ENCODE measurements at regions not wholly inside any gene's neighbourhood (a gene's known extent, or its start where the extent isn't known, plus 50 kb on each side); places are given as distances from the start of the nearest gene placed in this dataset.
"Not testable (repeated sequence)": the region's sequence is repeated elsewhere in the genome, so short reads cannot be mapped to it uniquely, and the experiment has no call there.

DNA sequence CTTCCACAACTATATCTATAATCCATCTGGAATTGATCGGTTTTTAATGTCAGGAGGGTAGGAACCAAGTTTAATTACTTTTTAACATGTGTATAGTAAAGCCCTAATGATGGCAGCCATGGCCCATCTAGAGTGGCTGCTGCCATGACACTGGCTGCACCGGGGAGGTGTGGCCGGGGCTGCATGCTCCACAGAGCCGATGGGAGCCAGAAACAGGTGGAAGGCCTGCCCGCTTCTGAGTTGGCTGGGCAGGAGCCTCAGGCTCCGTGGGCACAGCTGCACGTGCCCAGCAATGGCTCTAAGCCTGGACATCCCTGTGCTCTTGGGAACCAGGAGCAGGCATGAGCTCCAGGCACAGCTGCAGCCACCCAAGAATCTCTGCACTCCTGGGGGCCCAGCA lies 73.0 kb downstream of the GBP6 start:
- DNase-seq = no peak

DNA sequence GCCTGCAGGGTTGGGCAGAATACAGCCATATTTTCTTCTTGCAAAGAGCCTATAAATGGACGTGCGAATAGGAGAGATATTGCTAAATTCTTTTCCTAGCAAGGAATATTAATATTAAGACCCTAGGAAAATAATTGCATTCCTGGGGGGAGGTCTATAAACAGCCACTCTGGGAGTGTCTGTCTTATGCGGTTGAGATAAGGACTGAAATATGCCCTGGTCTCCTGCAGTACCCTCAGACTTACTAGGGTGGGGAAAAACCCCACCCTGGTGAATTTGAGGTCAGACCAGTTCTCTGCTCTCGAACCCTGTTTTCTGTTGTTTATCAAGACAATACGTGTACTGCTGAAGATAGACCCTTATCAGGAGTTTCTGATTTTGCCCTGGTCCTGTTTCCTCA lies 74.4 kb downstream of the GBP6 start:
- DNase-seq = not testable (repeated sequence)

DNA sequence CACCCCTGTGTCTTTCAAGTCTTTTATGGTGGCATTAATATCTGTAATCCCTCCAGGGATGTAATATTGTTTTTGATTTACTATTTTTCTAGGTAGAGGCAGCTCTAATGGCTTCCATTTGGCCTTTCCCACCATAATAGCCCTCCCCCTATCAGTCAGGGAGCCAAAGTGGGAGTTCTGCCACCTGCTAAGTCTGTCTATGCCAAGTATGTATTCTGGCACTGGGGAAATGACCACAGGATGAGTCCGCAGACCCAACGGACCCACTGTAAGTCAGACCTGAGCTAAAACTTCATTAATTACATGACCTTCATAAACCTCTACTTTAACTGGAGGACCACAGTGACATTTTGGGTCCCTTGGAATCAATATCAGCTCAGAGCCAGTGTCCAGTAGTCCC lies 77.1 kb downstream of the GBP6 start:
- no peak for DNase-seq

DNA sequence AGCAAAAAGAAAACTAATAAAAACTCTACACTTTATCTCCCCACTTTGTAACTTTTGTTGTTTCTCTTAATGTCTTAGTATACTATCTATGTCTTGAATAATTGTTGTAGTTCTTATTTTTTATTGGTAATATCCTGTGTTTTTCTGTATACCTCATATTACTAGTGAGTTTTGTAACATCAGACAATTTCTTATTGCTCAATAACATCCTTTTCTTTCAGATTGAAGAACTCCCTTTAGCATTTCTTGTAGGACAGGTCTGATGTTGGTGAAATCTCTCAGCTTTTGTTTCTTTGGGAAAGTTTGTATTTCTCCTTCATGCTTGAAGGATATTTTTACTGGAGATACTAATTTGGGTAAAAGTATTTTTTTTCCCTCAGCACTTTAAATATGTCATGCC lies 79.8 kb upstream of the LRRC8B start:
- no peak for DNase-seq

DNA sequence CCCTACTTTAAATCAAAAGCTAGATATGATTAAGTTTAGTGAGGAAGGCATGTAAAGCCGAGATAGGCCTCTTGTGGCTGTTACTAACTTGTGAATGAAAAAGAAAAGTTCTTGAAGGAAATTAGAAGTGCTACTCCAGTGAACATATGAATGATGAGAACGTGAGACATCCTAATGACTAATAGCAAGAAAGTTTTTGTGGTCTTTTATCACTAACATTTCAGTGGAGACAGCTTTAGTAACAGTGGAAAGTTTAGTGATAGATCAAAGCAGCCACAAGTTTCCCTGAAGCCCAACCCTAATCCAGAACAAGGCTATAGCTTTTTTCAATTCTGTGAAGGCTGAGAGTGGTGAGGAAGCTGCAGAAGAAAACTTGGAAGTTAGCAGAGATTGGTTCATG lies 73.6 kb upstream of the LRRC8B start:
- DNase-seq = no peak

DNA sequence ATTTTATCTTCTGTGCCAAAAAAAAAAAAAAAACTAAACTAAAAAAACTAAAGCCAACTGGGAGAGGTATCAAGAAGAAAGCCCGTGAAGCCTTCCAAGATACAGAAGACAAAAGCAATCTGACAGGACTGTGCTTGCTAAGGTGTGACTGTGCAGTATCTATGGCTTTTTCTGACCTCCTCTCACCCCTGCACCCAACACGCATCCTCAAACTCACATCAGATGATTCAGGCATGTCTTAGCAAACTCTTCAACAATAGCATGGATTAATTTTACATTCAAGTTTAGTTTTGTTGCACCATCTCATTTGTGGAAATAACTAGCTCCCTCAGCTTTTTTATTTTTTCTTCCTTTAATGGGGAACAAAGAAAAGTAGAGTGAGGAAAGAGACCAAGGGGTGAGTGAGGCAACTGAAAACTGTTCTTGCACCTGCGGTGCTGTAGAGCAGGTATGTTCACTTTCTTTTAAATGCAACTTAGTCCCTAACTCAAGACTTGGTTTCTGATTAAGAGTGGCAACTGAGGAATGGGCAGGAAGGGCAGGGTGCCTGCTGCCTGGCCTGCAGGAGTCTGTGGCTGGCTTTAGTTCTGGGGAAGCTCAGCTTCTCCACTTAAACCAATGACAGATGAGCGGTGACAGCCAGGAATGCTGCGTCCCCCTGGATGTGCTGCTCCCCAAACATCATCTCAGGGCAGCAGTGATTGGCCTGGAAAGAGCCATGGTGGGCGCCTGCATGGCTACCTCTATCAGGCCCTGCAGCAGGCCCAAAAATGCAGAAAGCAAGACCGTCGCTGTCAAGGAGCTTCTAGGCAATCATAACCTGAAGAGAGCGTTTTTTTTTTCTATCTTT lies 71.3 kb upstream of the LRRC8B start:
- DNase-seq = no peak

DNA sequence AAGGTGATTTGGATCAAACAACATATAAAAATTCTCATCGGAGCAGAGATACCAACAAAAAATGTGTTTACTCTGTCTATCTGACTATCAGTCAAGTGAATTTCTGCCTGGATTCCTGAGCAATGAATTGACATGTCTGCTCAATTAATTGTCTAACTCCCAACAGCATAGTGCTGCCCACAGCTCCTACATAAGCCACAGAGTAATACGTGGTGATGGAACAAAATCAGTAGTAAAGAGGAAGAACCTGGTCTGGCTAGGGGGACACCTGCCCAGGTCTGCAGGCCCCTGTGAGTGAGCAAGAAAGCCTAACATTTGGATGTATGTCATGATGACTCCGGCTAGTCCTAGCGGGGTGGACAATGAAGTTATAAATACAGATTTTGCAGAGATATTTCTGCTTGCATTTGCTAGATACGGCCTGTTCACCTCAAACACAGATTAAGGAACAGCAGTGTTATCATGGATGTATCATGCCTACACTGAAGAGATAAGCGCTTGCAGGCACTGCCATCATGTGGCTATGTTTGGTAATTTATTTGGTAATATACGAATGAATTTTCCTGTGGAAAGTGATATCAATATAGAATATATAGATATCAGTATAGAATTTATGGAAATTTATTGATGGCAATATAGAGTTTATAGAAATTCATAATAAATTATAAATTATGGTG lies 69.6 kb upstream of the LRRC8B start:
- peak; percentile 35 for DNase-seq

DNA sequence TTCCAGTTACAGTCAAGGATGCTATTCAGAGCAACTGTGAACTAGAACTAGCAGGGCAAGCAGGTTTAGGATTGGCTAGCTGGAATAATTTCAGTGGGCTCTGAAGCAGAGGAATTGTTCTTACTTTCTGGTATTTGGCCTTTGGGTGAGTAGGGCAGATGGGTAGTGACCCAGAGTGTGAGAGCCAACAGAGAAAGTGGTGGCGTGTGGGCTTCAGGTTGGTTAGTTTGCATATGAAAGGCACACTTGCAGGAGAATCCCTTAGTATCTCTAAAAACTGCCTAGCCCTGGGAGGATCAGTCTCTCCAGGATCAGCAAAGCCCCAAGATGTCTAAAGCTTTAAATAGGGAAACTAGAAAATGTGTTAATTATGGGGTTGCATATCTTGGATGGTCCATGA lies 67.6 kb upstream of the LRRC8B start:
- DNase-seq = no peak

DNA sequence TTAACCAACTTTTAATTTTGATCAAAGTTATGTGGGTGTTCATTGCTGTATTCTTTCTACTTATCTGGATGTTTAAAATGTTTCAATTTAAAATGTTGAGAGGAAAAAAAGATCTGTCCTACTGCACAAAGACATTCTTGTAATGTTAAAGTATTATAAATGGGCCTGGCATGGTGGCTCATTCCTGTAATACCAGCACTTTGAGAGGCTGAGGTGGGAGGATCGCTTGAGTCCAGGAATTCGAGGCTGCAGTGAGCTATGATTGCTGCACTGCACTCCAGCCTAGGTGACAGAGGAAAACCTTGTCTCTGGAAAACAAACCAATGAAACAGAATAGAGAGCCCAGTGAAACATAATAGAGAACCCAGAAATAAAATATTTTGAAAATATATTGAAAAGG lies 65.5 kb upstream of the LRRC8B start:
- no peak for DNase-seq

DNA sequence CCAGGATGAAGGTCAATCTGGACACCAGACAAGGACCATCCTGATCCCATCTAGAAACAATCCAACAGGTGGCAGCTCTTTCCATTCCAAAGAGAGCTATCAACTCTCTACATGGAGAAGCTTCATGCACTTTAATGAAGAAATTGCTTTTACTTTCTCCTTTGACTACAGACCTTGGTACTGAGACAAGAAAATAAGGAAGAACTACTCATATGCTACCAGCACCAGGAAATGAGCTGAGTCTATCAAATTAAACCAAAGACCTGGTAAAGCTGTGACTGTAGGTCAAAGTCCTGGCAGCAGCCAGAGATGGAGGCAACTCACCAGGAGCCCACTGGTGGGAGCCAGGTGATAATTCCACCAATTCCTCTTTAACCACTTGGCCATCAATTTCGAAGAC lies 64.3 kb upstream of the LRRC8B start:
- DNase-seq = no peak

DNA sequence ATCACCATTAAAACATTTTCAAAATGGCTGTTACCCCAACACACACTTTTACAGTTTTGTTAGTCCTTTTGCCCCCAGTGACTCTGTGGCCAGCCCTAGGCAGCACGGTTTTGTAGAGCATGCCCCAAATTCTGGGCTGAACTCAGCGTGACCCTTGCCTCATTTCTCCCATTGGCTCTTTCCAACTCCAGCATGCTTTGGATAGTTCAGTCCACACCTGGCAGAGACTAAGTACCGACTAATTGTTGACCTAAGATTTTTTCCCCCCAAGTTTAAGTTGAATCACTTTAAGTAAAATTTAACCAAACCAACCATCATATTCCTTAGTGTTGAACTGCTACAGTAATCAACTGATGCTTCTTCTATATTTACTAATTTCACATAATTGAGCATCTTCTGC lies 62.4 kb upstream of the LRRC8B start:
- no peak for DNase-seq

DNA sequence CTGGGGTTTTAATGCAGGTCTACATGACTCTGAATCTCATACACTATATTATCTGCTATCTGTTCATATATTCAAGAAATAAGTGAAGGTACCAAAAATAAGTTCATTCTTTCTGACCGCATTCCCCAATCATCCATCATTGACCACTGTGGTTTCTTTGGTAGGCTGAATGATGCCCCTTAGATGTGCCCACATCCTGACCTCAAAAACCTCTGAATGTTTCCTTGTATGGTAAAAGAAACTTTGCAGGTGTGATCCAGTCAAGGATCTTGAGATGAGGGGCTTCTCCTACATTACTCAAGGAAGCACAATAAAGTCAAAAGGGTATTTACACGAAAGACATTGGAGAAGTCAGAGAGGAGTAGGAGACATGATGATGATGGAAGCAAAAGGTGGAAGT lies 60.6 kb upstream of the LRRC8B start:
- DNase-seq = no peak

DNA sequence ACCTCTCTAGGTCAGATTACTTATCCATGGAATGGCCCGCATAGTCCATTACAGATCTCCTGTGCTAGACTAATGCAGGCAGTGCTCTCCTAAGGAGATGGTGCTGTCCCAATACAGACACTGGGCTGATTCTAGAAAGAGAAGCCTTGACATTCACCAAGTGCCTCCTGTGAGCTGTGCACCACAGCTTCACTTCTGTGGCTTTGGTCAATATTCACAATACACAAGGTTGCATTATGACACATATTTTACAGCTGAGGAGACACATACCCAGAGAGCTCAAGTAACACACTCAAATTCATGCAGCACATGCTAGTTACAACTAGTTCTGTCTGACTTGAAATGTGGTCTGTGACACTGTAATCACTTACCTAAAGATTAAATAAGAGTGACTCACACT lies 59.4 kb upstream of the LRRC8B start:
- no peak for DNase-seq

DNA sequence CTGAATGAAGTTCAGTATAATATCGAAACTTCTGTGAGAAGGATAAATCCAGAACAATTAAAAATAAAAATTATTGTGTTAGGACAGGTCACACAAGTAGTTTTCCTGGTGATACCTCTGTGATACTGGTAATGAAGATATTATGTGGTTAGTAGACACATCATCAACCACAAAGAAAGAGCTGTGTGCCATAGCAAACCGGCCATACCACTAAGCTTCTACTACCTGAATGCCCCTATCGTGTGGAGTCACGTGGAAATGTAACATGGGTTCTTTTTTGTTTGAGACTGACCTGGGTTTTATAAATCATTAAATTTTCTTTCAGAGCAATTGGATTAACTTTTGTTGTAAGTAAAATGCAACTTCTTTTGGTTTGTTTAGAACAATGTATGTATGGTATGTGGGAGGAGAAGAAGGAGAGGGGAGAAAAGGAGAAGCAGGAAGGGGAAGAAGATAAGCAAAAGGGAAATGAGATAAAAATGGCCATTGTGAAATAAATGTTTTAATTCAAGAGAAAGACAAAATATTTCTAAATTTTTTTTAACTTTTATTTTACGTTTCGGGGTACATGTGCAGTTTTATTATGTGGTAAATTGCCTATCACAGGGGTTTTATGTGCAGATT lies 58.2 kb upstream of the LRRC8B start:
- no peak for DNase-seq

DNA sequence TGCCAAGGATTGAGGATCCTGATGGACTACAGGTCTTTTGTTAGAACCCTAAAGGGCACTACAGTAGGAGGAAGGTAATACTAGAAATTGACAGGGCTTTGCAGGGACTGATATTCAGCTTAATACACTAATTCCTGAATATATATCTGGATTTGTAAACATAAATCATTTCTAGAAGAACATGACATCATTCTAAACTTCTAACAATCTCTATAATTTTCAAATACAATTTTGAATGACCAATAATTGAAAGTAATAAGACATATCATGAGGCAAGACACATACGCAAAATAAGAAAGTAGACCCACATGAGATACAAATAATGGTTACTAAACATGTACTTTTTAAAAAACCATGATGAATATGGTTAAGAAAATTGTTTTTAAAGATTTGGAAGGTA lies 52.4 kb upstream of the LRRC8B start:
- DNase-seq = no peak

DNA sequence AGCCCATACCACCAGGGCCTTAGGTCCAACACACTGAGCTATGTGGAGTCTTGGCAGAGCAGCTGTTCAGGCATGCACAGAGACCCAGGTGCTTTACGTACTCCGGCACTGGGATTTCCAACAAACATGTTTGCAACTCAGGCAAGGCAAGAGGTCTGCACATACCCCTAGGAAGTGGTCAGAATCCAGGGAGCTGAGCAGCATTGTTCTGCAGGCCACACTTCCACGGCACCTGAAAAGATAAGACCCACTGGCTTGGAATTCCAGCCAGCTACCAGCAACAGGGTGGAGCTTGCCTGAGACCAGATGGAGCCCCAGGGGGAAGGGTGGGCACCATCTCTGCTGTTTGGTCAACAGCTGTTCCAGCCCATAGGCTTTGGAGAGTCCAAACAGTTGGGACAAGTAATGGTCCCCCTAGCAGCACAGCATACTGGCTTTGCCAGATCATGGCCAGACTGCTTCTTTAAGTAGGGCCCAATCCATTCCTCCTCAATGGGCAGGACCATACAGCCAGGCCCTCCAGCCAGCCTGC lies 51.7 kb upstream of the LRRC8B start:
- no peak for DNase-seq

Data from SHP77 treated with DMSO at 0.1 percent for 48 hours (cell line).